ENCODE measurements at regions not wholly inside any gene's neighbourhood (a gene's known extent, or its start where the extent isn't known, plus 50 kb on each side); places are given as distances from the start of the nearest gene placed in this dataset.

DNA sequence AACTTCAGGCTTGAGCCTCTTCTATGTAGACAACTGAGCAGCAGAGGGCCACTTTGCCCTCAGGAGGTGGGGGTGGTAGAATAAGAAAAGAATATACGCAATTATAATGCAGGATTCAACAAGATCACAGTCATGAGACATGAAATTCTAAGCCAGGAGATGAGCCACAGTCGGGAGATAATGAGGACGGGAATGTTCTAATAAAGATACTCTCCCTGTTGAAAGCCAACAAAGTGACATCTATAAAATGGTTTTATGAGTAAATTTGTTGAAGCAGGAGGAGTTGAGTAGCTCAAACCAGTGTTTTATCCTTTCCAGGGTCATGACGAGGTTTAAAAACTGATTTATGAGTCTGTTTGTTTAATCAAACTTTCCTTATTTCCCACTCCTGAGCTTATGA is 152.0 kb upstream of the SERP2 start (continued):
- TF ChIP-seq, protein P1, sequence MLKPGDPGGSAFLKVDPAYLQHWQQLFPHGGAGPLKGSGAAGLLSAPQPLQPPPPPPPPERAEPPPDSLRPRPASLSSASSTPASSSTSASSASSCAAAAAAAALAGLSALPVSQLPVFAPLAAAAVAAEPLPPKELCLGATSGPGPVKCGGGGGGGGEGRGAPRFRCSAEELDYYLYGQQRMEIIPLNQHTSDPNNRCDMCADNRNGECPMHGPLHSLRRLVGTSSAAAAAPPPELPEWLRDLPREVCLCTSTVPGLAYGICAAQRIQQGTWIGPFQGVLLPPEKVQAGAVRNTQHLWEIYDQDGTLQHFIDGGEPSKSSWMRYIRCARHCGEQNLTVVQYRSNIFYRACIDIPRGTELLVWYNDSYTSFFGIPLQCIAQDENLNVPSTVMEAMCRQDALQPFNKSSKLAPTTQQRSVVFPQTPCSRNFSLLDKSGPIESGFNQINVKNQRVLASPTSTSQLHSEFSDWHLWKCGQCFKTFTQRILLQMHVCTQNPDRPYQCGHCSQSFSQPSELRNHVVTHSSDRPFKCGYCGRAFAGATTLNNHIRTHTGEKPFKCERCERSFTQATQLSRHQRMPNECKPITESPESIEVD (tag by site-specific recombination; IDR thresholded peaks at IDR 0.05) = peak; percentile 82
- TF ChIP-seq ZSCAN30 (tag by site-specific recombination; IDR thresholded peaks at IDR 0.05) = 0 out of 2 replicates have a peak, but pooled peaks have one; percentile 24
- TF ChIP-seq, protein P2, sequence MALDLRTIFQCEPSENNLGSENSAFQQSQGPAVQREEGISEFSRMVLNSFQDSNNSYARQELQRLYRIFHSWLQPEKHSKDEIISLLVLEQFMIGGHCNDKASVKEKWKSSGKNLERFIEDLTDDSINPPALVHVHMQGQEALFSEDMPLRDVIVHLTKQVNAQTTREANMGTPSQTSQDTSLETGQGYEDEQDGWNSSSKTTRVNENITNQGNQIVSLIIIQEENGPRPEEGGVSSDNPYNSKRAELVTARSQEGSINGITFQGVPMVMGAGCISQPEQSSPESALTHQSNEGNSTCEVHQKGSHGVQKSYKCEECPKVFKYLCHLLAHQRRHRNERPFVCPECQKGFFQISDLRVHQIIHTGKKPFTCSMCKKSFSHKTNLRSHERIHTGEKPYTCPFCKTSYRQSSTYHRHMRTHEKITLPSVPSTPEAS (tag by site-specific recombination; IDR thresholded peaks at IDR 0.05) = no peak
- TF ChIP-seq, protein P3, sequence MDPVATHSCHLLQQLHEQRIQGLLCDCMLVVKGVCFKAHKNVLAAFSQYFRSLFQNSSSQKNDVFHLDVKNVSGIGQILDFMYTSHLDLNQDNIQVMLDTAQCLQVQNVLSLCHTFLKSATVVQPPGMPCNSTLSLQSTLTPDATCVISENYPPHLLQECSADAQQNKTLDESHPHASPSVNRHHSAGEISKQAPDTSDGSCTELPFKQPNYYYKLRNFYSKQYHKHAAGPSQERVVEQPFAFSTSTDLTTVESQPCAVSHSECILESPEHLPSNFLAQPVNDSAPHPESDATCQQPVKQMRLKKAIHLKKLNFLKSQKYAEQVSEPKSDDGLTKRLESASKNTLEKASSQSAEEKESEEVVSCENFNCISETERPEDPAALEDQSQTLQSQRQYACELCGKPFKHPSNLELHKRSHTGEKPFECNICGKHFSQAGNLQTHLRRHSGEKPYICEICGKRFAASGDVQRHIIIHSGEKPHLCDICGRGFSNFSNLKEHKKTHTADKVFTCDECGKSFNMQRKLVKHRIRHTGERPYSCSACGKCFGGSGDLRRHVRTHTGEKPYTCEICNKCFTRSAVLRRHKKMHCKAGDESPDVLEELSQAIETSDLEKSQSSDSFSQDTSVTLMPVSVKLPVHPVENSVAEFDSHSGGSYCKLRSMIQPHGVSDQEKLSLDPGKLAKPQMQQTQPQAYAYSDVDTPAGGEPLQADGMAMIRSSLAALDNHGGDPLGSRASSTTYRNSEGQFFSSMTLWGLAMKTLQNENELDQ (tag by site-specific recombination; IDR thresholded peaks at IDR 0.05; ENCODE audit: low read depth) = no peak
- TF ChIP-seq ZNF510 (tag by site-specific recombination; IDR thresholded peaks at IDR 0.05; ENCODE audit: insufficient replicate concordance) = no peak
- no peak for TF ChIP-seq ZNF658 (tag by site-specific recombination; IDR thresholded peaks at IDR 0.05)
- no peak for TF ChIP-seq ZNF48 (tag by site-specific recombination; IDR thresholded peaks at IDR 0.05)
- TF ChIP-seq WT1 (tag by site-specific recombination; IDR thresholded peaks at IDR 0.05) = peak; percentile 65
- no peak for TF ChIP-seq KLF9 (tag by site-specific recombination; IDR thresholded peaks at IDR 0.05; ENCODE audit: low read depth)
- TF ChIP-seq ZNF610 (tag by site-specific recombination; IDR thresholded peaks at IDR 0.05; ENCODE audit: borderline replicate concordance) = 0 out of 2 replicates have a peak, but pooled peaks have one; percentile 32
- no peak for TF ChIP-seq ZNF16 (tag by site-specific recombination; IDR thresholded peaks at IDR 0.05; ENCODE audit: low read depth)
- TF ChIP-seq ZNF174 (tag by site-specific recombination; IDR thresholded peaks at IDR 0.05) = no peak
- no peak for TF ChIP-seq ZNF571 (tag by site-specific recombination; IDR thresholded peaks at IDR 0.05)
- no peak for TF ChIP-seq ZNF548 (tag by site-specific recombination; IDR thresholded peaks at IDR 0.05)
- no peak for TF ChIP-seq ZNF114 (tag by site-specific recombination; IDR thresholded peaks at IDR 0.05)
- TF ChIP-seq, protein P4, sequence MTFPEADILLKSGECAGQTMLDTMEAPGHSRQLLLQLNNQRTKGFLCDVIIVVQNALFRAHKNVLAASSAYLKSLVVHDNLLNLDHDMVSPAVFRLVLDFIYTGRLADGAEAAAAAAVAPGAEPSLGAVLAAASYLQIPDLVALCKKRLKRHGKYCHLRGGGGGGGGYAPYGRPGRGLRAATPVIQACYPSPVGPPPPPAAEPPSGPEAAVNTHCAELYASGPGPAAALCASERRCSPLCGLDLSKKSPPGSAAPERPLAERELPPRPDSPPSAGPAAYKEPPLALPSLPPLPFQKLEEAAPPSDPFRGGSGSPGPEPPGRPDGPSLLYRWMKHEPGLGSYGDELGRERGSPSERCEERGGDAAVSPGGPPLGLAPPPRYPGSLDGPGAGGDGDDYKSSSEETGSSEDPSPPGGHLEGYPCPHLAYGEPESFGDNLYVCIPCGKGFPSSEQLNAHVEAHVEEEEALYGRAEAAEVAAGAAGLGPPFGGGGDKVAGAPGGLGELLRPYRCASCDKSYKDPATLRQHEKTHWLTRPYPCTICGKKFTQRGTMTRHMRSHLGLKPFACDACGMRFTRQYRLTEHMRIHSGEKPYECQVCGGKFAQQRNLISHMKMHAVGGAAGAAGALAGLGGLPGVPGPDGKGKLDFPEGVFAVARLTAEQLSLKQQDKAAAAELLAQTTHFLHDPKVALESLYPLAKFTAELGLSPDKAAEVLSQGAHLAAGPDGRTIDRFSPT (tag by site-specific recombination; IDR thresholded peaks at IDR 0.05) = no peak
- no peak for TF ChIP-seq ZNF660 (tag by site-specific recombination; IDR thresholded peaks at IDR 0.05)
- no peak for TF ChIP-seq ZNF777 (tag by site-specific recombination; IDR thresholded peaks at IDR 0.05; ENCODE audit: borderline replicate concordance)
- no peak for TF ChIP-seq ZFP3 (tag by site-specific recombination; IDR thresholded peaks at IDR 0.05; ENCODE audit: low read depth)
- TF ChIP-seq ZNF350 (tag by site-specific recombination; IDR thresholded peaks at IDR 0.05) = no peak
- no peak for TF ChIP-seq ZNF501 (tag by site-specific recombination; IDR thresholded peaks at IDR 0.05)
- TF ChIP-seq ZNF335 (tag by site-specific recombination; conservative IDR thresholded peaks at IDR 0.05) = no peak
- TF ChIP-seq ZNF121 (tag by site-specific recombination; IDR thresholded peaks at IDR 0.05) = no peak
- TF ChIP-seq OSR2 (tag by site-specific recombination; IDR thresholded peaks at IDR 0.05) = 0 out of 2 replicates have a peak, but pooled peaks have one; percentile 39
- TF ChIP-seq REPIN1 (tag by site-specific recombination; IDR thresholded peaks at IDR 0.05; ENCODE audit: low read depth) = no peak
- TF ChIP-seq ZNF664 (tag by site-specific recombination; IDR thresholded peaks at IDR 0.05) = no peak
- no peak for TF ChIP-seq ZNF670 (tag by site-specific recombination; IDR thresholded peaks at IDR 0.05; ENCODE audit: low read depth)
- TF ChIP-seq, protein P5, sequence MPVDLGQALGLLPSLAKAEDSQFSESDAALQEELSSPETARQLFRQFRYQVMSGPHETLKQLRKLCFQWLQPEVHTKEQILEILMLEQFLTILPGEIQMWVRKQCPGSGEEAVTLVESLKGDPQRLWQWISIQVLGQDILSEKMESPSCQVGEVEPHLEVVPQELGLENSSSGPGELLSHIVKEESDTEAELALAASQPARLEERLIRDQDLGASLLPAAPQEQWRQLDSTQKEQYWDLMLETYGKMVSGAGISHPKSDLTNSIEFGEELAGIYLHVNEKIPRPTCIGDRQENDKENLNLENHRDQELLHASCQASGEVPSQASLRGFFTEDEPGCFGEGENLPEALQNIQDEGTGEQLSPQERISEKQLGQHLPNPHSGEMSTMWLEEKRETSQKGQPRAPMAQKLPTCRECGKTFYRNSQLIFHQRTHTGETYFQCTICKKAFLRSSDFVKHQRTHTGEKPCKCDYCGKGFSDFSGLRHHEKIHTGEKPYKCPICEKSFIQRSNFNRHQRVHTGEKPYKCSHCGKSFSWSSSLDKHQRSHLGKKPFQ (tag by site-specific recombination; IDR thresholded peaks at IDR 0.05) = peak; percentile 44; the same call in 1 of the 2 replicates
- TF ChIP-seq ZNF701 (tag by site-specific recombination; IDR thresholded peaks at IDR 0.05) = no peak
- no peak for TF ChIP-seq ZNF202 (tag by site-specific recombination; IDR thresholded peaks at IDR 0.05; ENCODE audit: borderline replicate concordance)
- TF ChIP-seq ZNF843 (tag by site-specific recombination; IDR thresholded peaks at IDR 0.05) = no peak
- TF ChIP-seq ZNF776 (tag by site-specific recombination; IDR thresholded peaks at IDR 0.05; ENCODE audit: borderline replicate concordance) = no peak
- no peak for TF ChIP-seq ZFP41 (tag by site-specific recombination; IDR thresholded peaks at IDR 0.05; ENCODE audit: borderline replicate concordance)
- no peak for TF ChIP-seq ZNF223 (tag by site-specific recombination; IDR thresholded peaks at IDR 0.05)
